ENCODE measurements at regions not wholly inside any gene's neighbourhood (a gene's known extent, or its start where the extent isn't known, plus 50 kb on each side); places are given as distances from the start of the nearest gene placed in this dataset.

DNA sequence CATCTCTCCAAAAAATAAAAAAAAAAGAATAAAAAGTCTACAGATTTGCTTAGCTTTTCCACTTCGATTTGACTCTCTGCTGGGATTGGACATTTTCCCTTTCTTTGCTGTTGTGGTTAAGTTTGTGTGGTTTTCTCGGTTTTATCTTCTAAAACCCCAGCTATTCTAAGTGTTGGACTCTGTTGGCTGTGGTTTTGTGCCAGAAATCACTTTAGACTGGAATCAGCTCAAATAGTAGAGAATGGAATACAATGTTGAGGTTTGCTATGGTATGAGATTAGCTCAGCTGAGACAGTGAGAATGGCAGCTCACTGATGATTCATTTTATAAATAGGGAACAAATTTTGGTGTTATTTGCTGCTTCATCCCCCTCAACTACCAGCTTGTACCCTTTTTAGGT is 116.0 kb downstream of the BUB3 start:
- TF ChIP-seq, protein P1, sequence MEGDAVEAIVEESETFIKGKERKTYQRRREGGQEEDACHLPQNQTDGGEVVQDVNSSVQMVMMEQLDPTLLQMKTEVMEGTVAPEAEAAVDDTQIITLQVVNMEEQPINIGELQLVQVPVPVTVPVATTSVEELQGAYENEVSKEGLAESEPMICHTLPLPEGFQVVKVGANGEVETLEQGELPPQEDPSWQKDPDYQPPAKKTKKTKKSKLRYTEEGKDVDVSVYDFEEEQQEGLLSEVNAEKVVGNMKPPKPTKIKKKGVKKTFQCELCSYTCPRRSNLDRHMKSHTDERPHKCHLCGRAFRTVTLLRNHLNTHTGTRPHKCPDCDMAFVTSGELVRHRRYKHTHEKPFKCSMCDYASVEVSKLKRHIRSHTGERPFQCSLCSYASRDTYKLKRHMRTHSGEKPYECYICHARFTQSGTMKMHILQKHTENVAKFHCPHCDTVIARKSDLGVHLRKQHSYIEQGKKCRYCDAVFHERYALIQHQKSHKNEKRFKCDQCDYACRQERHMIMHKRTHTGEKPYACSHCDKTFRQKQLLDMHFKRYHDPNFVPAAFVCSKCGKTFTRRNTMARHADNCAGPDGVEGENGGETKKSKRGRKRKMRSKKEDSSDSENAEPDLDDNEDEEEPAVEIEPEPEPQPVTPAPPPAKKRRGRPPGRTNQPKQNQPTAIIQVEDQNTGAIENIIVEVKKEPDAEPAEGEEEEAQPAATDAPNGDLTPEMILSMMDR (IDR thresholded peaks at IDR 0.05) = no peak
- TF ChIP-seq EZH2 (IDR thresholded peaks at IDR 0.05) (no peak), EZH2phosphoT487 (IDR thresholded peaks at IDR 0.05) (no peak)

Measured in neural progenitor cell (in vitro differentiated cells).